Liver (tissue), 8 donors: ENCODE measurements at regions not wholly inside any gene's neighbourhood (a gene's known extent, or its start where the extent isn't known, plus 50 kb on each side); places are given as distances from the start of the nearest gene placed in this dataset.

Experiments used
- DNase-seq: peaks from one replicate; pipeline ENCODE4 v3.0.0-alpha.2; 2017; ENCODE audit warnings: low spot score
- H3K27ac ChIP-seq, 2 donors: one replicate each; pipeline ENCODE4 v1.7.0; 2013; ENCODE audit warnings: inconsistent platforms in 2 of 2, low read length in 2 of 2, control low read depth in 1 of 2, low read depth in 1 of 2, mild to moderate bottlenecking in 1 of 2
- H3K27me3 ChIP-seq, 4 donors: one replicate each; pipeline versions ENCODE4 v1.6.1 to v1.7.0; 2013; ENCODE audit warnings: low read length in 3 of 4, inconsistent platforms in 1 of 4, mild to moderate bottlenecking in 1 of 4, moderate library complexity in 1 of 4; ENCODE audit not compliant: control insufficient read depth in 4 of 4, insufficient read depth in 4 of 4
- H3K36me3 ChIP-seq, 4 donors: one replicate each; pipeline versions ENCODE4 v1.6.1 to v1.7.0; 2013; ENCODE audit warnings: low read length in 3 of 4, mild to moderate bottlenecking in 3 of 4, low read depth in 1 of 4, moderate library complexity in 1 of 4; ENCODE audit not compliant: control insufficient read depth in 4 of 4, insufficient read depth in 3 of 4
- H3K4me1 ChIP-seq, 4 donors: one replicate each; pipeline versions ENCODE4 v1.6.1 to v1.7.0; 2013; ENCODE audit warnings: low read length in 3 of 4, mild to moderate bottlenecking in 3 of 4, moderate library complexity in 1 of 4; ENCODE audit not compliant: control insufficient read depth in 4 of 4, insufficient read depth in 4 of 4
- H3K4me3 ChIP-seq, 3 donors: one replicate each; pipeline versions ENCODE4 v1.6.1 to v1.7.0; 2013; ENCODE audit warnings: low read length in 3 of 3, control low read depth in 1 of 3, low read depth in 1 of 3, mild to moderate bottlenecking in 1 of 3
- H3K9ac ChIP-seq, 2 donors: one replicate each; pipeline ENCODE4 v1.7.0; 2013; ENCODE audit warnings: low read length in 2 of 2, mild to moderate bottlenecking in 2 of 2, moderate library complexity in 2 of 2, control low read depth in 1 of 2, low read depth in 1 of 2
- H3K9me3 ChIP-seq, 4 donors: one replicate each; pipeline versions ENCODE4 v1.6.1 to v1.7.0; 2013; ENCODE audit warnings: low read length in 3 of 4; ENCODE audit not compliant: control insufficient read depth in 4 of 4
- EGR1 ChIP-seq, 2 donors: IDR thresholded peaks; 2 replicates each; pipeline ENCODE4 v1.6.1; 2016 to 2018; ENCODE audit warnings: antibody characterized with exemption in 2 of 2, low read depth in 2 of 2
- FOXA1 ChIP-seq: IDR thresholded peaks from 2 replicates; pipeline ENCODE4 v1.6.1; 2016; ENCODE audit warnings: antibody characterized with exemption
- FOXA2 ChIP-seq: IDR thresholded peaks from 2 replicates; pipeline ENCODE4 v1.6.1; 2016; ENCODE audit warnings: antibody characterized with exemption
- GABPA ChIP-seq, 2 donors: IDR thresholded peaks in 1 of 2; conservative IDR thresholded peaks in 1 of 2; 2 replicates each; pipeline ENCODE4 v1.6.1; 2016; ENCODE audit warnings: antibody characterized with exemption in 2 of 2, mild to moderate bottlenecking in 1 of 2, moderate library complexity in 1 of 2
- HNF4A ChIP-seq, 2 donors: conservative IDR thresholded peaks; 2 replicates each; pipeline ENCODE4 v1.6.1; 2016; ENCODE audit warnings: antibody characterized with exemption in 2 of 2, mild to moderate bottlenecking in 2 of 2
- HNF4G ChIP-seq: IDR thresholded peaks from 2 replicates; pipeline ENCODE4 v1.6.1; 2016; ENCODE audit warnings: antibody characterized with exemption
- JUND ChIP-seq, 2 donors: IDR thresholded peaks; 2 replicates each; pipeline ENCODE4 v1.6.1; 2016; ENCODE audit warnings: antibody characterized with exemption in 2 of 2
- NR2F2 ChIP-seq: IDR thresholded peaks from 2 replicates; pipeline ENCODE4 v1.6.1; 2016; ENCODE audit warnings: antibody characterized with exemption
- RAD21 ChIP-seq, 2 donors: IDR thresholded peaks; 2 replicates each; pipeline ENCODE4 v1.6.1; 2016; ENCODE audit warnings: antibody characterized with exemption in 2 of 2, mild to moderate bottlenecking in 2 of 2
- RXRA ChIP-seq, 2 donors: IDR thresholded peaks; 2 replicates each; pipeline ENCODE4 v1.6.1; 2017 to 2018; ENCODE audit warnings: antibody characterized with exemption in 2 of 2, mild to moderate bottlenecking in 1 of 2
- SP1 ChIP-seq: IDR thresholded peaks from 2 replicates; pipeline ENCODE4 v1.6.1; 2018; ENCODE audit warnings: antibody characterized with exemption, mild to moderate bottlenecking
- TAF1 ChIP-seq: conservative IDR thresholded peaks from 2 replicates; pipeline ENCODE4 v1.6.1; 2016; ENCODE audit warnings: antibody characterized with exemption, mild to moderate bottlenecking
- YY1 ChIP-seq: IDR thresholded peaks from 2 replicates; pipeline ENCODE4 v1.6.1; 2016; ENCODE audit warnings: antibody characterized with exemption, mild to moderate bottlenecking
- WGBS: extraction: QIAGEN DNeasy Blood & Tissue Kit; methylation state at CpG from one replicate; pipeline ENCODE4 v1.1.7; 2013; 5-methylcytosine and 5-hydroxymethylcytosine counted together
- TF ChIP-seq, protein P1 (sequence below): fragments of 150-350 bp; IDR thresholded peaks from 2 replicates; pipeline ENCODE4 v1.5.1; 2017; ENCODE audit warnings: improper control_type of control experiment, low read depth, low read length; ENCODE audit not compliant: missing input control
- TF ChIP-seq, protein P2 (sequence below): IDR thresholded peaks from 2 replicates; pipeline ENCODE4 v1.6.1; 2016; ENCODE audit warnings: antibody characterized with exemption
- TF ChIP-seq, protein P3 (sequence below): IDR thresholded peaks from 2 replicates; pipeline ENCODE4 v1.6.1; 2016; ENCODE audit warnings: antibody characterized with exemption
- TF ChIP-seq, protein P4 (sequence below): IDR thresholded peaks from 2 replicates; pipeline ENCODE4 v1.6.1; 2016; ENCODE audit warnings: antibody characterized with exemption
- TF ChIP-seq, protein P5 (sequence below): IDR thresholded peaks from 2 replicates; pipeline ENCODE4 v1.6.1; 2016; ENCODE audit warnings: antibody characterized with exemption, mild to moderate bottlenecking
- donor health status: healthy.
- donor health status: healthy.
- donor health status: healthy.
- donor health status: healthy.
- donor health status: healthy.

DNA sequence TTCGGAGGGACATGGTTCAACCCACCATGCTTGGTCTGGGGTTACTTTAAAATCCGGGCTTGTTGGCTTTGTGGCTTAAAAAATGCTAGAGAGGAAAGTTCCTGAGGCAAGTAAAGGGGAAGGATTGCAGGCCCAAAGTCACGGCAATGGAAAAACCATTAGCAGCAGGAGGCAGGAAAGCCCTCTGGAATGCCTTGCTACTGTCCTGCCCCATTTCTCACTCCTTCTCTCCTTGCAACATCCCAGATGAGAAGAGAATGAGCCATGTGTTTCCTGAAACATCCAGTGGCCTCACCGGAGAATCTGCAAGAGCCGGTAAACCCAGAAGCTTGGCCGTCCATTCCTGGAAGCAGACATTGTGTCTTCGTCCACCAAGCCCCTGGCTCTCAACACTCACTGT, 97.4 kb upstream of the LCLAT1 start:
- H3K27me3 ChIP-seq: no peaks in the 10 kb centered on the region
- no peak overlapping the region for H3K9ac ChIP-seq
- WGBS: 87% methylated on average over 7 of the region's 7 CpGs
- no peak overlapping the region for H3K4me3 ChIP-seq
- no peak for TF ChIP-seq FOXA2
- no peak for TF ChIP-seq FOXA1
- TF ChIP-seq, protein P1, sequence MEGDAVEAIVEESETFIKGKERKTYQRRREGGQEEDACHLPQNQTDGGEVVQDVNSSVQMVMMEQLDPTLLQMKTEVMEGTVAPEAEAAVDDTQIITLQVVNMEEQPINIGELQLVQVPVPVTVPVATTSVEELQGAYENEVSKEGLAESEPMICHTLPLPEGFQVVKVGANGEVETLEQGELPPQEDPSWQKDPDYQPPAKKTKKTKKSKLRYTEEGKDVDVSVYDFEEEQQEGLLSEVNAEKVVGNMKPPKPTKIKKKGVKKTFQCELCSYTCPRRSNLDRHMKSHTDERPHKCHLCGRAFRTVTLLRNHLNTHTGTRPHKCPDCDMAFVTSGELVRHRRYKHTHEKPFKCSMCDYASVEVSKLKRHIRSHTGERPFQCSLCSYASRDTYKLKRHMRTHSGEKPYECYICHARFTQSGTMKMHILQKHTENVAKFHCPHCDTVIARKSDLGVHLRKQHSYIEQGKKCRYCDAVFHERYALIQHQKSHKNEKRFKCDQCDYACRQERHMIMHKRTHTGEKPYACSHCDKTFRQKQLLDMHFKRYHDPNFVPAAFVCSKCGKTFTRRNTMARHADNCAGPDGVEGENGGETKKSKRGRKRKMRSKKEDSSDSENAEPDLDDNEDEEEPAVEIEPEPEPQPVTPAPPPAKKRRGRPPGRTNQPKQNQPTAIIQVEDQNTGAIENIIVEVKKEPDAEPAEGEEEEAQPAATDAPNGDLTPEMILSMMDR: no peak
- no peak for TF ChIP-seq GABPA (IDR thresholded peaks at IDR 0.05 in 1 of 2, conservative IDR thresholded peaks at IDR 0.05 in 1 of 2)
- TF ChIP-seq RXRA (IDR thresholded peaks at IDR 0.05): no peak
- TF ChIP-seq, protein P2, sequence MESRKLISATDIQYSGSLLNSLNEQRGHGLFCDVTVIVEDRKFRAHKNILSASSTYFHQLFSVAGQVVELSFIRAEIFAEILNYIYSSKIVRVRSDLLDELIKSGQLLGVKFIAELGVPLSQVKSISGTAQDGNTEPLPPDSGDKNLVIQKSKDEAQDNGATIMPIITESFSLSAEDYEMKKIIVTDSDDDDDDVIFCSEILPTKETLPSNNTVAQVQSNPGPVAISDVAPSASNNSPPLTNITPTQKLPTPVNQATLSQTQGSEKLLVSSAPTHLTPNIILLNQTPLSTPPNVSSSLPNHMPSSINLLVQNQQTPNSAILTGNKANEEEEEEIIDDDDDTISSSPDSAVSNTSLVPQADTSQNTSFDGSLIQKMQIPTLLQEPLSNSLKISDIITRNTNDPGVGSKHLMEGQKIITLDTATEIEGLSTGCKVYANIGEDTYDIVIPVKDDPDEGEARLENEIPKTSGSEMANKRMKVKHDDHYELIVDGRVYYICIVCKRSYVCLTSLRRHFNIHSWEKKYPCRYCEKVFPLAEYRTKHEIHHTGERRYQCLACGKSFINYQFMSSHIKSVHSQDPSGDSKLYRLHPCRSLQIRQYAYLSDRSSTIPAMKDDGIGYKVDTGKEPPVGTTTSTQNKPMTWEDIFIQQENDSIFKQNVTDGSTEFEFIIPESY: no peak
- TF ChIP-seq NR2F2: no peak
- TF ChIP-seq, protein P3, sequence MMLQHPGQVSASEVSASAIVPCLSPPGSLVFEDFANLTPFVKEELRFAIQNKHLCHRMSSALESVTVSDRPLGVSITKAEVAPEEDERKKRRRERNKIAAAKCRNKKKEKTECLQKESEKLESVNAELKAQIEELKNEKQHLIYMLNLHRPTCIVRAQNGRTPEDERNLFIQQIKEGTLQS: no peak
- no peak for TF ChIP-seq SP1
- TF ChIP-seq HNF4G: no peak
- no peak for TF ChIP-seq HNF4A (conservative IDR thresholded peaks at IDR 0.05)
- no peak for TF ChIP-seq EGR1 (IDR thresholded peaks at IDR 0.05; ENCODE audit: low read depth in 2 of 2)
- TF ChIP-seq, protein P4, sequence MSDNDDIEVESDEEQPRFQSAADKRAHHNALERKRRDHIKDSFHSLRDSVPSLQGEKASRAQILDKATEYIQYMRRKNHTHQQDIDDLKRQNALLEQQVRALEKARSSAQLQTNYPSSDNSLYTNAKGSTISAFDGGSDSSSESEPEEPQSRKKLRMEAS: no peak
- TF ChIP-seq JUND (IDR thresholded peaks at IDR 0.05): no peak
- no peak for TF ChIP-seq TAF1
- H3K4me1 ChIP-seq: no peaks in the 10 kb centered on the region
- no peak overlapping the region for H3K27ac ChIP-seq
- H3K9me3 ChIP-seq: no peaks in the 10 kb centered on the region
- DNase-seq: no peak
- no peaks in the 10 kb centered on the region for H3K36me3 ChIP-seq

DNA sequence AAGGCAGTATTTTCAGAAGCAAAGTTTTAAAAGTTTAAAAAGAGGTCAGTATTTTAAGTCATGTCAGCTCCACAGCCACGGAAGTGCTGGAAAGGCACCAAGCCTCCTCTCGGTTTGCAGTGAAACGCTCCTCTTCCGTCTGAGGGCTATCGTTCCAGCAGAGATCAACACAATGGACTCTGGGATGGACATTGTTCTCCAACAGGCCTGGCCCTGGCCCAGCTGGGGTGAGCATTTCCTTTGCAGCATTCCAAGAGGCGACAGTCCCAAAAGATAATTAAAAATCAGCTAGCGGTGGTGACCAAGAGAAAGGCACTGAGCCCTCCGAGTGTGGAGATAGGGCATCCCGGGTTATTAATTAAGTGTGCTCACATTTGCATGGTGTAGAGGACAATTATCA, 95.9 kb upstream of the LCLAT1 start:
- DNase-seq: no peak

DNA sequence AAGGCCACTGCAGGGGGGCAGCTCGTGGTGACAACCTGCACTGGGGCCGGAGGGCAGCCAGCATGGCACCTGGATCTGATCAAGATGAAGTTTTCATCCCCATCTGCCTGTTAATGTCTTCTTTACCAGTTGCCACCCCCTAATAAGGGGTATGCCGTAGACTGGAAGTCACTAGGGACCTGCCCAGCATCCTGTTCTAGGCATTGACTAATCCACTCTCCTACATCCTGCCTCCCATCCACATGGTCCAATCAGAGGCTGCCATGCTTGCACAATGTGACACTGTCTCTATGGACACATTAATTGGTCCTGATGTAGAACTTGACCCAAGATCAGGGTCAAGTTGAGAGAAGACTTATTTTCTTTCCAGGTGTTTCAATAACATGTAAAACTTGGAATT, 95.1 kb upstream of the LCLAT1 start:
- H3K9me3 ChIP-seq: no peaks in the 10 kb centered on the region
- no peak overlapping the region for H3K9ac ChIP-seq
- TF ChIP-seq, protein P5, sequence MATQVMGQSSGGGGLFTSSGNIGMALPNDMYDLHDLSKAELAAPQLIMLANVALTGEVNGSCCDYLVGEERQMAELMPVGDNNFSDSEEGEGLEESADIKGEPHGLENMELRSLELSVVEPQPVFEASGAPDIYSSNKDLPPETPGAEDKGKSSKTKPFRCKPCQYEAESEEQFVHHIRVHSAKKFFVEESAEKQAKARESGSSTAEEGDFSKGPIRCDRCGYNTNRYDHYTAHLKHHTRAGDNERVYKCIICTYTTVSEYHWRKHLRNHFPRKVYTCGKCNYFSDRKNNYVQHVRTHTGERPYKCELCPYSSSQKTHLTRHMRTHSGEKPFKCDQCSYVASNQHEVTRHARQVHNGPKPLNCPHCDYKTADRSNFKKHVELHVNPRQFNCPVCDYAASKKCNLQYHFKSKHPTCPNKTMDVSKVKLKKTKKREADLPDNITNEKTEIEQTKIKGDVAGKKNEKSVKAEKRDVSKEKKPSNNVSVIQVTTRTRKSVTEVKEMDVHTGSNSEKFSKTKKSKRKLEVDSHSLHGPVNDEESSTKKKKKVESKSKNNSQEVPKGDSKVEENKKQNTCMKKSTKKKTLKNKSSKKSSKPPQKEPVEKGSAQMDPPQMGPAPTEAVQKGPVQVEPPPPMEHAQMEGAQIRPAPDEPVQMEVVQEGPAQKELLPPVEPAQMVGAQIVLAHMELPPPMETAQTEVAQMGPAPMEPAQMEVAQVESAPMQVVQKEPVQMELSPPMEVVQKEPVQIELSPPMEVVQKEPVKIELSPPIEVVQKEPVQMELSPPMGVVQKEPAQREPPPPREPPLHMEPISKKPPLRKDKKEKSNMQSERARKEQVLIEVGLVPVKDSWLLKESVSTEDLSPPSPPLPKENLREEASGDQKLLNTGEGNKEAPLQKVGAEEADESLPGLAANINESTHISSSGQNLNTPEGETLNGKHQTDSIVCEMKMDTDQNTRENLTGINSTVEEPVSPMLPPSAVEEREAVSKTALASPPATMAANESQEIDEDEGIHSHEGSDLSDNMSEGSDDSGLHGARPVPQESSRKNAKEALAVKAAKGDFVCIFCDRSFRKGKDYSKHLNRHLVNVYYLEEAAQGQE: no peak
- TF ChIP-seq NR2F2 (no peak), GABPA (IDR thresholded peaks at IDR 0.05 in 1 of 2, conservative IDR thresholded peaks at IDR 0.05 in 1 of 2) (no peak), TAF1 (no peak), HNF4A (conservative IDR thresholded peaks at IDR 0.05) (no peak), RAD21 (IDR thresholded peaks at IDR 0.05) (no peak), RXRA (IDR thresholded peaks at IDR 0.05) (no peak), FOXA1 (no peak), SP1 (no peak), JUND (IDR thresholded peaks at IDR 0.05) (no peak), YY1 (no peak), FOXA2 (no peak)
- no peaks in the 10 kb centered on the region for H3K36me3 ChIP-seq
- no peak overlapping the region for H3K4me3 ChIP-seq
- no peaks in the 10 kb centered on the region for H3K27me3 ChIP-seq
- 64% methylated on average over 3 of the region's 3 CpGs for WGBS
- no peak overlapping the region for H3K27ac ChIP-seq
- DNase-seq: no peak
- no peaks in the 10 kb centered on the region for H3K4me1 ChIP-seq

More for the DNA sequence above, 95.9 kb upstream of the LCLAT1 start:
- H3K4me1 ChIP-seq: no peaks in the 10 kb centered on the region
- no peak overlapping the region for H3K4me3 ChIP-seq
- no peak overlapping the region for H3K27ac ChIP-seq
- H3K27me3 ChIP-seq: no peaks in the 10 kb centered on the region
- no peaks in the 10 kb centered on the region for H3K9me3 ChIP-seq
- TF ChIP-seq EGR1 (IDR thresholded peaks at IDR 0.05; ENCODE audit: low read depth in 2 of 2) (no peak), RAD21 (IDR thresholded peaks at IDR 0.05) (peak in 1 of 2 donors; percentile 22)
- H3K9ac ChIP-seq: no peak overlapping the region
- H3K36me3 ChIP-seq: no peaks in the 10 kb centered on the region
- 62% methylated on average over 9 of the region's 9 CpGs for WGBS
